Osteocyte (in vitro differentiated cells): ENCODE measurements at regions not wholly inside any gene's neighbourhood (a gene's known extent, or its start where the extent isn't known, plus 50 kb on each side); places are given as distances from the start of the nearest gene placed in this dataset.

ENCODE experiments used
- DNase-seq: peaks from one replicate; pipeline ENCODE4 v3.0.0; 2021; ENCODE audit warnings: mixed read lengths; ENCODE audit not compliant: unreplicated experiment; ENCODE audit errors: extremely low spot score
- H3K27ac Mint-ChIP-seq: one replicate; pipeline ENCODE4 v1.8.0; 2021; ENCODE audit warnings: mild to moderate bottlenecking, mixed read lengths; ENCODE audit not compliant: unreplicated experiment
- H3K27me3 Mint-ChIP-seq: one replicate; pipeline ENCODE4 v1.8.0; 2021; ENCODE audit warnings: mixed read lengths; ENCODE audit not compliant: unreplicated experiment
- H3K36me3 Mint-ChIP-seq: one replicate; pipeline ENCODE4 v1.8.0; 2021; ENCODE audit warnings: mixed read lengths; ENCODE audit not compliant: unreplicated experiment
- H3K4me1 Mint-ChIP-seq: one replicate; pipeline ENCODE4 v1.8.0; 2021; ENCODE audit warnings: mixed read lengths; ENCODE audit not compliant: unreplicated experiment
- H3K4me3 Mint-ChIP-seq: one replicate; pipeline ENCODE4 v1.8.0; 2021; ENCODE audit warnings: mild to moderate bottlenecking, moderate library complexity, mixed read lengths; ENCODE audit not compliant: unreplicated experiment
- H3K9me3 Mint-ChIP-seq: one replicate; pipeline ENCODE4 v1.8.0; 2021; ENCODE audit warnings: mixed read lengths; ENCODE audit not compliant: unreplicated experiment
- CTCF ChIP-seq: fragments of 200-600 bp; sonication (generic); IDR thresholded peaks from 2 replicates; pipeline ENCODE4 v1.5.0; 2021; ENCODE audit warnings: antibody characterized with exemption, mild to moderate bottlenecking, moderate library complexity

GRCh38 chr22:48103126-48103875 is 1340.9 kb downstream of the TBC1D22A start:
- Mint-ChIP-seq H3K9me3 (peaks cover 5% of the 10 kb centered on the region), H3K27ac (no peak overlapping the region), H3K4me1 (no peaks in the 10 kb centered on the region), H3K36me3 (no peaks in the 10 kb centered on the region), H3K27me3 (peaks cover 2% of the 10 kb centered on the region), H3K4me3 (no peak overlapping the region)
- peak; percentile 68 for DNase-seq
- TF ChIP-seq CTCF, result no peak

GRCh38 chr22:48102581-48102980 is 1340.1 kb downstream of the TBC1D22A start:
- no peak overlapping the region for H3K4me3 Mint-ChIP-seq
- H3K27ac Mint-ChIP-seq, result no peak overlapping the region
- no peaks in the 10 kb centered on the region for H3K36me3 Mint-ChIP-seq
- no peak for TF ChIP-seq CTCF
- peaks cover 7% of the 10 kb centered on the region for H3K27me3 Mint-ChIP-seq
- DNase-seq, result no peak
- H3K4me1 Mint-ChIP-seq, result no peaks in the 10 kb centered on the region
- H3K9me3 Mint-ChIP-seq, result peaks cover 5% of the 10 kb centered on the region

- no peak for TF ChIP-seq CTCF
- peak; percentile 74 for DNase-seq
- H3K9me3 Mint-ChIP-seq, result peaks cover 5% of the 10 kb centered on the region
- H3K4me3 Mint-ChIP-seq, result no peak overlapping the region
- H3K4me1 Mint-ChIP-seq, result no peaks in the 10 kb centered on the region
- H3K36me3 Mint-ChIP-seq, result no peaks in the 10 kb centered on the region
- H3K27ac Mint-ChIP-seq, result no peak overlapping the region
- H3K27me3 Mint-ChIP-seq, result peaks cover 7% of the 10 kb centered on the region
Observed at GRCh38 chr22:48101704-48102103, 1339.3 kb downstream of the TBC1D22A start.

- Mint-ChIP-seq H3K36me3 (no peaks in the 10 kb centered on the region), H3K9me3 (peaks cover 5% of the 10 kb centered on the region)
Observed at GRCh38 chr22:48100685-48101417, 1338.4 kb downstream of the TBC1D22A start.

More at GRCh38 chr22:48100685-48101417, 1338.4 kb downstream of the TBC1D22A start:
- no peak overlapping the region for H3K4me3 Mint-ChIP-seq
- H3K27me3 Mint-ChIP-seq, result peaks cover 7% of the 10 kb centered on the region
- no peak for TF ChIP-seq CTCF
- H3K4me1 Mint-ChIP-seq, result no peaks in the 10 kb centered on the region
- no peak overlapping the region for H3K27ac Mint-ChIP-seq
- DNase-seq, result peak; percentile 81
